Lower leg skin (tissue), 3 donors: ENCODE measurements at regions not wholly inside any gene's neighbourhood (a gene's known extent, or its start where the extent isn't known, plus 50 kb on each side); places are given as distances from the start of the nearest gene placed in this dataset.

Experiments used
- POLR2A ChIP-seq, 2 donors: fragments of 450-650 bp; IDR thresholded peaks; one replicate each; pipeline ENCODE4 v1.6.1; 2016 to 2017; ENCODE audit warnings: antibody characterized with exemption in 2 of 2, mild to moderate bottlenecking in 1 of 2, moderate library complexity in 1 of 2
- TF ChIP-seq, protein P1 (sequence below), 3 donors: fragments of 450-650 bp; IDR thresholded peaks; one replicate each; pipeline ENCODE4 v1.5.1; 2016; ENCODE audit warnings: antibody characterized with exemption in 3 of 3, mild to moderate bottlenecking in 3 of 3, moderate library complexity in 2 of 3

DNA sequence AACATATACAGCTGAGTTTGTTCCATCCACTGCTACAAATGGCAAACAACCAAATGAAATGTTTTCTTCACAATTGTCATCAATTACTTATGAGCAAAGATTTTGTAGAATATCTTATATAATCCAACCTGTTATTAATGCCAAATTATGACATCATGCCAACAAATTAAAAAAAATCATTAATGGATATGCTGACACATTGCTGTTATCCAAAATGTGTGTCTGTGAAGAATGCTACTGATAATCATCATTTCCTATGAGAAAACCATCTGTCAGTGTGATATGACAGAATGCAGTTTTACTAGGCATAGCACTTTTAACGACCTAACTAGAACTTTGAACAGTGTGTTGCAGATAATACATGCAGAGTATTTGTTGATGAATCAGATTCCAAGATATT, 556.5 kb upstream of the KCNMB2 start:
- TF ChIP-seq, protein P1, sequence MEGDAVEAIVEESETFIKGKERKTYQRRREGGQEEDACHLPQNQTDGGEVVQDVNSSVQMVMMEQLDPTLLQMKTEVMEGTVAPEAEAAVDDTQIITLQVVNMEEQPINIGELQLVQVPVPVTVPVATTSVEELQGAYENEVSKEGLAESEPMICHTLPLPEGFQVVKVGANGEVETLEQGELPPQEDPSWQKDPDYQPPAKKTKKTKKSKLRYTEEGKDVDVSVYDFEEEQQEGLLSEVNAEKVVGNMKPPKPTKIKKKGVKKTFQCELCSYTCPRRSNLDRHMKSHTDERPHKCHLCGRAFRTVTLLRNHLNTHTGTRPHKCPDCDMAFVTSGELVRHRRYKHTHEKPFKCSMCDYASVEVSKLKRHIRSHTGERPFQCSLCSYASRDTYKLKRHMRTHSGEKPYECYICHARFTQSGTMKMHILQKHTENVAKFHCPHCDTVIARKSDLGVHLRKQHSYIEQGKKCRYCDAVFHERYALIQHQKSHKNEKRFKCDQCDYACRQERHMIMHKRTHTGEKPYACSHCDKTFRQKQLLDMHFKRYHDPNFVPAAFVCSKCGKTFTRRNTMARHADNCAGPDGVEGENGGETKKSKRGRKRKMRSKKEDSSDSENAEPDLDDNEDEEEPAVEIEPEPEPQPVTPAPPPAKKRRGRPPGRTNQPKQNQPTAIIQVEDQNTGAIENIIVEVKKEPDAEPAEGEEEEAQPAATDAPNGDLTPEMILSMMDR (IDR thresholded peaks at IDR 0.05): no peak
- TF ChIP-seq POLR2A (IDR thresholded peaks at IDR 0.05): no peak
